ENCODE measurements at regions not wholly inside any gene's neighbourhood (a gene's known extent, or its start where the extent isn't known, plus 50 kb on each side); places are given as distances from the start of the nearest gene placed in this dataset.
"Not testable (repeated sequence)": the region's sequence is repeated elsewhere in the genome, so short reads cannot be mapped to it uniquely, and the experiment has no call there.

GRCh38 chr1:245102149-245102548 lies 52.6 kb upstream of the KIF26B start:
- H3K27ac ChIP-seq (replicated peaks); H3K9me3 ChIP-seq (replicated peaks); H3K27me3 ChIP-seq (ENCODE audit: low read depth); DNase-seq; H3K4me3 ChIP-seq; intact Hi-C loops (cut with micrococcal nuclease); H3K36me3 ChIP-seq; H3K4me1 ChIP-seq: not testable (repeated sequence)

- H3K4me3 ChIP-seq: no peak overlapping the region
- intact Hi-C loops (cut with micrococcal nuclease): no loop called here
- H3K9me3 ChIP-seq (replicated peaks): no peaks in the 10 kb centered on the region
- H3K27ac ChIP-seq (replicated peaks): no peak overlapping the region
- DNase-seq: no peak
- H3K36me3 ChIP-seq: no peaks in the 10 kb centered on the region
- H3K27me3 ChIP-seq (ENCODE audit: low read depth): no peaks in the 10 kb centered on the region
- no peaks in the 10 kb centered on the region for H3K4me1 ChIP-seq
- TF ChIP-seq CTCF (IDR thresholded peaks at IDR 0.05; ENCODE audit: borderline replicate concordance): no peak
These were observed 55.4 kb upstream of the KIF26B start for GRCh38 chr1:245099401-245099800.

GRCh38 chr1:245098924-245099323 lies 55.9 kb upstream of the KIF26B start:
- no peak for DNase-seq
- no peaks in the 10 kb centered on the region for H3K9me3 ChIP-seq (replicated peaks)
- intact Hi-C loops (cut with micrococcal nuclease): no loop called here

GRCh38 chr1:245096311-245097066 lies 58.3 kb upstream of the KIF26B start:
- Histone ChIP-seq H3K36me3 (peaks cover 5% of the 10 kb centered on the region), H3K4me3 (no peak overlapping the region), H3K9me3 (replicated peaks) (no peaks in the 10 kb centered on the region), H3K27me3 (ENCODE audit: low read depth) (no peaks in the 10 kb centered on the region), H3K27ac (replicated peaks) (no peak overlapping the region), H3K4me1 (no peaks in the 10 kb centered on the region)
- intact Hi-C loops (cut with micrococcal nuclease): no loop called here
- TF ChIP-seq CTCF (IDR thresholded peaks at IDR 0.05; ENCODE audit: borderline replicate concordance): no peak
- no peak for DNase-seq

More at GRCh38 chr1:245098924-245099323, 55.9 kb upstream of the KIF26B start:
- H3K4me3 ChIP-seq: no peak overlapping the region
- H3K4me1 ChIP-seq: no peaks in the 10 kb centered on the region
- TF ChIP-seq CTCF (IDR thresholded peaks at IDR 0.05; ENCODE audit: borderline replicate concordance): no peak
- no peak overlapping the region for H3K27ac ChIP-seq (replicated peaks)
- H3K36me3 ChIP-seq: no peaks in the 10 kb centered on the region
- H3K27me3 ChIP-seq (ENCODE audit: low read depth): no peaks in the 10 kb centered on the region

GRCh38 chr1:245095903-245096302 lies 58.9 kb upstream of the KIF26B start:
- intact Hi-C loops (cut with micrococcal nuclease): no loop called here
- Histone ChIP-seq H3K4me3 (no peak overlapping the region), H3K4me1 (no peaks in the 10 kb centered on the region), H3K27me3 (ENCODE audit: low read depth) (no peaks in the 10 kb centered on the region), H3K27ac (replicated peaks) (no peak overlapping the region), H3K9me3 (replicated peaks) (no peaks in the 10 kb centered on the region), H3K36me3 (peaks cover 11% of the 10 kb centered on the region)
- DNase-seq: no peak
- no peak for TF ChIP-seq CTCF (IDR thresholded peaks at IDR 0.05; ENCODE audit: borderline replicate concordance)

- Histone ChIP-seq H3K9me3 (replicated peaks) (no peaks in the 10 kb centered on the region), H3K36me3 (peaks cover 13% of the 10 kb centered on the region), H3K4me3 (no peak overlapping the region), H3K4me1 (no peaks in the 10 kb centered on the region), H3K27me3 (ENCODE audit: low read depth) (no peaks in the 10 kb centered on the region), H3K27ac (replicated peaks) (no peak overlapping the region)
- no peak for DNase-seq
- intact Hi-C loops (cut with micrococcal nuclease): no loop called here
- TF ChIP-seq CTCF (IDR thresholded peaks at IDR 0.05; ENCODE audit: borderline replicate concordance): no peak
These were observed 59.8 kb upstream of the KIF26B start for GRCh38 chr1:245094954-245095353.

Data from left ventricle myocardium inferior (tissue), 1 donor.